HG02678 (cell line): ENCODE measurements at regions not wholly inside any gene's neighbourhood (a gene's known extent, or its start where the extent isn't known, plus 50 kb on each side); places are given as distances from the start of the nearest gene placed in this dataset.
"Not testable (repeated sequence)": the region's sequence is repeated elsewhere in the genome, so short reads cannot be mapped to it uniquely, and the experiment has no call there.

Source experiments
- ATAC-seq: cut with Tn5 transposase; IDR thresholded peaks from one replicate; pipeline ENCODE4 v1.9.1; 2021; ENCODE audit warnings: mild to moderate bottlenecking, moderate library complexity; ENCODE audit not compliant: unreplicated experiment

DNA sequence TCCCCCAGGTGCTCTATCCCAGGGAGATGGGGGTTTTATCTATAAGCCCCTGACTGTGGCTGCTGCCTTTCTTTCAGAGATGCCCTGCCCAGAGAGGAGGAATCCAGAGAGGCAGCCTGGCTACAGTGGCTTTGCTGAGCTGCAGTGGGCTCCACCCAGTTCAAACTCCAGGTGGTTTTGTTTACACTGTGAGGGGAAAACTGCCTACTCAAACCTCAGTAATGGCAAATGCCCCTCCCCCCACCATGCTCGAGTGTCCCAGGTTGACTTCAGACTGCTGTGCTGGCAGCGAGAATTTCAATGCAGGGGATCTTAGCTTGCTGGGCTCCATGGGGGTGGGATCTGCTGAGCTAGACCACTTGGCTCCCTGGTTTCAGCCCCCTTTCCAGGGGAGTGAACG, 419.6 kb upstream of the CASK start:
- not testable (repeated sequence) for ATAC-seq
